Vagina (tissue), 2 donors: ENCODE measurements at regions not wholly inside any gene's neighbourhood (a gene's known extent, or its start where the extent isn't known, plus 50 kb on each side); places are given as distances from the start of the nearest gene placed in this dataset.

Source experiments
- DNase-seq, 2 donors: peaks; one replicate each; pipeline ENCODE4 v3.0.0-alpha.2; 2017; ENCODE audit errors: extremely low spot score in 2 of 2
- H3K27ac ChIP-seq: fragments of 200-600 bp; sonication (generic); one replicate; pipeline ENCODE4 v1.5.1; 2019
- H3K27me3 ChIP-seq: fragments of 200-600 bp; sonication (generic); one replicate; pipeline ENCODE4 v1.5.1; 2019
- H3K36me3 ChIP-seq, 2 donors: fragments of 200-600 bp; sonication (generic); one replicate each; pipeline ENCODE4 v1.5.1; 2017 to 2019
- H3K4me1 ChIP-seq: fragments of 200-600 bp; sonication (generic); one replicate; pipeline ENCODE4 v1.5.1; 2019
- H3K4me3 ChIP-seq, 2 donors: fragments of 200-600 bp; sonication (generic); 1 replicate in 1 of 2; 2 replicates in 1 of 2; pipeline ENCODE4 v1.5.1; 2016 to 2019
- H3K9me3 ChIP-seq: fragments of 200-600 bp; sonication (generic); one replicate; pipeline ENCODE4 v1.5.1; 2019
- CTCF ChIP-seq, 3 experiments: fragments of 450-650 bp in 2 of 3; fragments of 200-600 bp in 1 of 3; sonication (generic) in 1 of 3; IDR thresholded peaks; one replicate each; pipeline ENCODE4 v1.5.1; 2017 to 2019; ENCODE audit warnings: antibody characterized with exemption in 3 of 3, mild to moderate bottlenecking in 2 of 3, moderate library complexity in 2 of 3
- POLR2A ChIP-seq, 2 donors: fragments of 450-650 bp; IDR thresholded peaks; one replicate each; pipeline ENCODE4 v1.6.1; 2017; ENCODE audit warnings: antibody characterized with exemption in 2 of 2, mild to moderate bottlenecking in 2 of 2, moderate library complexity in 2 of 2
- POLR2AphosphoS5 ChIP-seq, 2 donors: sonication (generic); formaldehyde crosslinking; IDR thresholded peaks; one replicate each; pipeline ENCODE4 v1.9.0; 2017; ENCODE audit warnings: antibody characterized with exemption in 2 of 2, mild to moderate bottlenecking in 2 of 2, low read depth in 1 of 2; ENCODE audit not compliant: insufficient read depth in 1 of 2
- intact Hi-C: fragments of 100-400 bp; cut with DNase I; formaldehyde crosslinking; loops from one replicate; pipeline ENCODE4 v1.15.1; 2023

- no peak overlapping the region for H3K27ac ChIP-seq
- no peaks in the 10 kb centered on the region for H3K4me1 ChIP-seq
- no peaks in the 10 kb centered on the region for H3K9me3 ChIP-seq
- no peaks in the 10 kb centered on the region for H3K27me3 ChIP-seq
- H3K36me3 ChIP-seq: no peaks in the 10 kb centered on the region
- no peak overlapping the region for H3K4me3 ChIP-seq
- TF ChIP-seq POLR2AphosphoS5 (IDR thresholded peaks at IDR 0.05; ENCODE audit: insufficient read depth in 1 of 2, low read depth in 1 of 2) (no peak), CTCF (IDR thresholded peaks at IDR 0.05) (no peak), POLR2A (IDR thresholded peaks at IDR 0.05) (no peak)
- DNase-seq: no peak
- intact Hi-C loops: no loop called here
These were observed 63.5 kb upstream of the ASCC3 start for GRCh38 chr6:100944644-100945043.

- DNase-seq: no peak
- intact Hi-C loops: no loop called here
These were observed 65.0 kb upstream of the ASCC3 start for GRCh38 chr6:100946021-100946540.

GRCh38 chr6:100946711-100947110 lies 65.6 kb upstream of the ASCC3 start:
- intact Hi-C loops: no loop called here
- Histone ChIP-seq H3K36me3 (no peaks in the 10 kb centered on the region), H3K27me3 (no peaks in the 10 kb centered on the region), H3K9me3 (no peaks in the 10 kb centered on the region), H3K27ac (no peak overlapping the region), H3K4me1 (no peaks in the 10 kb centered on the region), H3K4me3 (no peak overlapping the region)
- no peak for DNase-seq
- TF ChIP-seq POLR2A (IDR thresholded peaks at IDR 0.05) (no peak), CTCF (IDR thresholded peaks at IDR 0.05) (no peak), POLR2AphosphoS5 (IDR thresholded peaks at IDR 0.05; ENCODE audit: insufficient read depth in 1 of 2, low read depth in 1 of 2) (no peak)

More at GRCh38 chr6:100946021-100946540, 65.0 kb upstream of the ASCC3 start:
- Histone ChIP-seq H3K27me3 (no peaks in the 10 kb centered on the region), H3K4me3 (no peak overlapping the region), H3K27ac (no peak overlapping the region), H3K36me3 (no peaks in the 10 kb centered on the region), H3K9me3 (no peaks in the 10 kb centered on the region), H3K4me1 (no peaks in the 10 kb centered on the region)
- no peak for TF ChIP-seq POLR2A (IDR thresholded peaks at IDR 0.05)
- no peak for TF ChIP-seq CTCF (IDR thresholded peaks at IDR 0.05)
- TF ChIP-seq POLR2AphosphoS5 (IDR thresholded peaks at IDR 0.05; ENCODE audit: insufficient read depth in 1 of 2, low read depth in 1 of 2): no peak

GRCh38 chr6:100948381-100949133 lies 67.4 kb upstream of the ASCC3 start:
- Histone ChIP-seq H3K4me3 (no peak overlapping the region), H3K27me3 (no peaks in the 10 kb centered on the region), H3K9me3 (no peaks in the 10 kb centered on the region), H3K4me1 (no peaks in the 10 kb centered on the region), H3K27ac (no peak overlapping the region), H3K36me3 (no peaks in the 10 kb centered on the region)
- TF ChIP-seq CTCF (IDR thresholded peaks at IDR 0.05): no peak
- TF ChIP-seq POLR2A (IDR thresholded peaks at IDR 0.05): no peak
- TF ChIP-seq POLR2AphosphoS5 (IDR thresholded peaks at IDR 0.05; ENCODE audit: insufficient read depth in 1 of 2, low read depth in 1 of 2): no peak
- no peak for DNase-seq
- intact Hi-C loops: no loop called here

- H3K4me3 ChIP-seq: no peak overlapping the region
- H3K27ac ChIP-seq: no peak overlapping the region
- intact Hi-C loops: no loop called here
- no peaks in the 10 kb centered on the region for H3K9me3 ChIP-seq
- H3K27me3 ChIP-seq: no peaks in the 10 kb centered on the region
- no peak for DNase-seq
- TF ChIP-seq CTCF (IDR thresholded peaks at IDR 0.05) (no peak), POLR2AphosphoS5 (IDR thresholded peaks at IDR 0.05; ENCODE audit: insufficient read depth in 1 of 2, low read depth in 1 of 2) (no peak), POLR2A (IDR thresholded peaks at IDR 0.05) (no peak)
- H3K4me1 ChIP-seq: no peaks in the 10 kb centered on the region
- H3K36me3 ChIP-seq: no peaks in the 10 kb centered on the region
These were observed 70.9 kb upstream of the ASCC3 start for GRCh38 chr6:100952006-100952405.
